Neural progenitor cell (in vitro differentiated cells): ENCODE measurements at regions not wholly inside any gene's neighbourhood (a gene's known extent, or its start where the extent isn't known, plus 50 kb on each side); places are given as distances from the start of the nearest gene placed in this dataset.

ENCODE experiments used
- EZH2 ChIP-seq: fragments of 200-600 bp; sonication (generic); IDR thresholded peaks from 2 replicates; pipeline ENCODE4 v1.6.1; 2017; ENCODE audit warnings: antibody characterized with exemption, mild to moderate bottlenecking, moderate library complexity
- EZH2phosphoT487 ChIP-seq: fragments of 200-600 bp; sonication (generic); IDR thresholded peaks from 2 replicates; pipeline ENCODE4 v1.6.1; 2017; ENCODE audit warnings: antibody characterized with exemption
- TF ChIP-seq, protein P1 (sequence below): fragments of 200-600 bp; sonication (generic); IDR thresholded peaks from 2 replicates; pipeline ENCODE4 v1.5.1; 2017; ENCODE audit warnings: antibody characterized with exemption, mild to moderate bottlenecking

GRCh38 chr15:98369081-98369716 is 279.1 kb upstream of the IGF1R start:
- TF ChIP-seq, protein P1, sequence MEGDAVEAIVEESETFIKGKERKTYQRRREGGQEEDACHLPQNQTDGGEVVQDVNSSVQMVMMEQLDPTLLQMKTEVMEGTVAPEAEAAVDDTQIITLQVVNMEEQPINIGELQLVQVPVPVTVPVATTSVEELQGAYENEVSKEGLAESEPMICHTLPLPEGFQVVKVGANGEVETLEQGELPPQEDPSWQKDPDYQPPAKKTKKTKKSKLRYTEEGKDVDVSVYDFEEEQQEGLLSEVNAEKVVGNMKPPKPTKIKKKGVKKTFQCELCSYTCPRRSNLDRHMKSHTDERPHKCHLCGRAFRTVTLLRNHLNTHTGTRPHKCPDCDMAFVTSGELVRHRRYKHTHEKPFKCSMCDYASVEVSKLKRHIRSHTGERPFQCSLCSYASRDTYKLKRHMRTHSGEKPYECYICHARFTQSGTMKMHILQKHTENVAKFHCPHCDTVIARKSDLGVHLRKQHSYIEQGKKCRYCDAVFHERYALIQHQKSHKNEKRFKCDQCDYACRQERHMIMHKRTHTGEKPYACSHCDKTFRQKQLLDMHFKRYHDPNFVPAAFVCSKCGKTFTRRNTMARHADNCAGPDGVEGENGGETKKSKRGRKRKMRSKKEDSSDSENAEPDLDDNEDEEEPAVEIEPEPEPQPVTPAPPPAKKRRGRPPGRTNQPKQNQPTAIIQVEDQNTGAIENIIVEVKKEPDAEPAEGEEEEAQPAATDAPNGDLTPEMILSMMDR: no peak
- no peak for TF ChIP-seq EZH2phosphoT487
- no peak for TF ChIP-seq EZH2
